ENCODE measurements at regions not wholly inside any gene's neighbourhood (a gene's known extent, or its start where the extent isn't known, plus 50 kb on each side); places are given as distances from the start of the nearest gene placed in this dataset.

DNA sequence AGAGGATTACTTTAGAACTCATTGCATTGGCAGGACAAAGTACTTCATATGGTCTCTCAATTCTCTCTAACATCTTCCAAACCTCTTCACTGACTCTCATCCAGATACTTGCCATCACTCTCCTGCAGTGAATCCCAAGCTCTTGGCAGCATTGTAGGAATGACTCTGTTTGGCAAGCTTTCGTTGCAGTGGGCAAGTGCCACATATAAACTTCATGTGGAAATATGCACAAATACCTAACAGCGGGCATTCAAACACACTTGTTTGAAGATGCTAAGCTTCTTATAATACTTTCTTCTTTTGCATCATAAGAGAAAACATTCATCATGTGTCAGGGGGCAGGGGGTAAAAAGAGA lies 86.2 kb upstream of the F13A1 start:
- TF ChIP-seq, protein P1, sequence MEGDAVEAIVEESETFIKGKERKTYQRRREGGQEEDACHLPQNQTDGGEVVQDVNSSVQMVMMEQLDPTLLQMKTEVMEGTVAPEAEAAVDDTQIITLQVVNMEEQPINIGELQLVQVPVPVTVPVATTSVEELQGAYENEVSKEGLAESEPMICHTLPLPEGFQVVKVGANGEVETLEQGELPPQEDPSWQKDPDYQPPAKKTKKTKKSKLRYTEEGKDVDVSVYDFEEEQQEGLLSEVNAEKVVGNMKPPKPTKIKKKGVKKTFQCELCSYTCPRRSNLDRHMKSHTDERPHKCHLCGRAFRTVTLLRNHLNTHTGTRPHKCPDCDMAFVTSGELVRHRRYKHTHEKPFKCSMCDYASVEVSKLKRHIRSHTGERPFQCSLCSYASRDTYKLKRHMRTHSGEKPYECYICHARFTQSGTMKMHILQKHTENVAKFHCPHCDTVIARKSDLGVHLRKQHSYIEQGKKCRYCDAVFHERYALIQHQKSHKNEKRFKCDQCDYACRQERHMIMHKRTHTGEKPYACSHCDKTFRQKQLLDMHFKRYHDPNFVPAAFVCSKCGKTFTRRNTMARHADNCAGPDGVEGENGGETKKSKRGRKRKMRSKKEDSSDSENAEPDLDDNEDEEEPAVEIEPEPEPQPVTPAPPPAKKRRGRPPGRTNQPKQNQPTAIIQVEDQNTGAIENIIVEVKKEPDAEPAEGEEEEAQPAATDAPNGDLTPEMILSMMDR (IDR thresholded peaks at IDR 0.05; ENCODE audit: low read depth, low read length, poor library complexity, severe bottlenecking) = no peak
- no peak for TF ChIP-seq EZH2phosphoT487 (IDR thresholded peaks at IDR 0.05; ENCODE audit: borderline replicate concordance, low read length)
